ENCODE measurements at regions not wholly inside any gene's neighbourhood (a gene's known extent, or its start where the extent isn't known, plus 50 kb on each side); places are given as distances from the start of the nearest gene placed in this dataset.

- TF ChIP-seq CTCF (IDR thresholded peaks at IDR 0.05) (no peak), POLR2A (IDR thresholded peaks at IDR 0.05) (no peak)
- no peak for DNase-seq
- intact Hi-C loops (cut with DNase I), result no loop called here
- ATAC-seq, result no peak
- Histone ChIP-seq H3K36me3 (no peaks in the 10 kb centered on the region), H3K27me3 (no peaks in the 10 kb centered on the region), H3K4me3 (no peak overlapping the region), H3K27ac (no peak overlapping the region), H3K9me3 (no peaks in the 10 kb centered on the region), H3K4me1 (no peaks in the 10 kb centered on the region)
- 41% methylated on average over 2 of the region's 2 CpGs for WGBS (ENCODE audit: insufficient coverage, low coverage, low lambda C conversion rate, missing lambda C conversion rate)
These were observed 1872.8 kb upstream of the ACO1 start for GRCh38 chr9:30511666-30512065.

GRCh38 chr9:30519166-30519565, 1865.3 kb upstream of the ACO1 start:
- H3K36me3 ChIP-seq, result no peaks in the 10 kb centered on the region
- no peaks in the 10 kb centered on the region for H3K27me3 ChIP-seq
- H3K27ac ChIP-seq, result no peak overlapping the region
- DNase-seq, result no peak
- no peak for TF ChIP-seq POLR2A (IDR thresholded peaks at IDR 0.05)
- no peak for TF ChIP-seq CTCF (IDR thresholded peaks at IDR 0.05)
- WGBS (ENCODE audit: insufficient coverage, low coverage, low lambda C conversion rate, missing lambda C conversion rate), result 50% methylated on average over 1 of the region's 1 CpG
- H3K4me3 ChIP-seq, result no peak overlapping the region
- ATAC-seq, result no peak
- H3K9me3 ChIP-seq, result no peaks in the 10 kb centered on the region
- no peaks in the 10 kb centered on the region for H3K4me1 ChIP-seq
- intact Hi-C loops (cut with DNase I), result no loop called here

- H3K27me3 ChIP-seq, result no peaks in the 10 kb centered on the region
- no peak overlapping the region for H3K27ac ChIP-seq
- no peak overlapping the region for H3K4me3 ChIP-seq
- 43% methylated on average over 2 of the region's 2 CpGs for WGBS (ENCODE audit: insufficient coverage, low coverage, low lambda C conversion rate, missing lambda C conversion rate)
- H3K9me3 ChIP-seq, result no peaks in the 10 kb centered on the region
- H3K4me1 ChIP-seq, result no peaks in the 10 kb centered on the region
- intact Hi-C loops (cut with DNase I), result no loop called here
- TF ChIP-seq POLR2A (IDR thresholded peaks at IDR 0.05) (no peak), CTCF (IDR thresholded peaks at IDR 0.05) (no peak)
- ATAC-seq, result no peak
- no peak for DNase-seq
- H3K36me3 ChIP-seq, result no peaks in the 10 kb centered on the region
These were observed 1864.7 kb upstream of the ACO1 start for GRCh38 chr9:30519756-30520155.

GRCh38 chr9:30522061-30522460, 1862.4 kb upstream of the ACO1 start:
- no peak for ATAC-seq

More at GRCh38 chr9:30522061-30522460, 1862.4 kb upstream of the ACO1 start:
- H3K4me3 ChIP-seq, result no peak overlapping the region
- DNase-seq, result no peak
- H3K27me3 ChIP-seq, result no peaks in the 10 kb centered on the region
- TF ChIP-seq POLR2A (IDR thresholded peaks at IDR 0.05), result no peak
- no peak for TF ChIP-seq CTCF (IDR thresholded peaks at IDR 0.05)
- H3K27ac ChIP-seq, result no peak overlapping the region
- intact Hi-C loops (cut with DNase I), result no loop called here
- 81% methylated on average over 2 of the region's 2 CpGs for WGBS (ENCODE audit: insufficient coverage, low coverage, low lambda C conversion rate, missing lambda C conversion rate)
- H3K9me3 ChIP-seq, result no peaks in the 10 kb centered on the region
- H3K36me3 ChIP-seq, result no peaks in the 10 kb centered on the region
- no peaks in the 10 kb centered on the region for H3K4me1 ChIP-seq

Measured in right lobe of liver (tissue), 6 donors.